Neural cell (in vitro differentiated cells): ENCODE measurements at regions not wholly inside any gene's neighbourhood (a gene's known extent, or its start where the extent isn't known, plus 50 kb on each side); places are given as distances from the start of the nearest gene placed in this dataset.

Experiments
- H2AFZ ChIP-seq: fragments of 200-600, 300-800 bp; sonication (generic), shearing (Covaris generic); 2 replicates; pipeline ENCODE4 v1.6.0; 2014; ENCODE audit warnings: low read depth, mild to moderate bottlenecking, antibody characterized with exemption, low read length, moderate library complexity
- H3F3A ChIP-seq: fragments of 200-600 bp; shearing (Covaris generic); 2 replicates; pipeline ENCODE4 v1.6.1; 2016; ENCODE audit warnings: mild to moderate bottlenecking, moderate library complexity, mixed read lengths, antibody characterized with exemption, low read length; ENCODE audit not compliant: insufficient read depth, poor library complexity, severe bottlenecking
- H3K27ac ChIP-seq: fragments of 200-600, 300-800 bp; sonication (generic), shearing (Covaris generic); 2 replicates; pipeline ENCODE4 v1.5.1; 2014; ENCODE audit warnings: mild to moderate bottlenecking, low read length, moderate library complexity
- H3K27me3 ChIP-seq: fragments of 300-800, 200-600 bp; sonication (generic), shearing (Covaris generic); 2 replicates; pipeline ENCODE4 v1.6.0; 2014; ENCODE audit warnings: mild to moderate bottlenecking, low read depth, low read length, moderate library complexity; ENCODE audit not compliant: insufficient read depth
- H3K36me3 ChIP-seq: fragments of 300-800, 200-600 bp; sonication (generic), shearing (Covaris generic); 2 replicates; pipeline ENCODE4 v1.5.1; 2014; ENCODE audit warnings: mild to moderate bottlenecking, antibody characterized with exemption, low read length, moderate library complexity; ENCODE audit not compliant: insufficient read depth
- H3K4me2 ChIP-seq: fragments of 300-800, 200-600 bp; sonication (generic), shearing (Covaris generic); 2 replicates; pipeline ENCODE4 v1.6.0; 2014; ENCODE audit warnings: mild to moderate bottlenecking, low read length
- H3K4me3 ChIP-seq: fragments of 300-800, 200-600 bp; sonication (generic), shearing (Covaris generic); 2 replicates; pipeline ENCODE4 v1.5.1; 2014; ENCODE audit warnings: mild to moderate bottlenecking, low read length, moderate library complexity
- H3K79me2 ChIP-seq: fragments of 200-600 bp; shearing (Covaris generic); replicated peaks from 2 replicates; pipeline ENCODE4 v1.6.0; 2014; ENCODE audit warnings: mild to moderate bottlenecking, low read length, moderate library complexity; ENCODE audit not compliant: insufficient read depth
- H3K9ac ChIP-seq: fragments of 300-800, 200-600 bp; sonication (generic), shearing (Covaris generic); 2 replicates; pipeline ENCODE4 v1.6.1; 2016; ENCODE audit warnings: mild to moderate bottlenecking, low read length, mixed read lengths
- H3K9me2 ChIP-seq: fragments of 200-600 bp; shearing (Covaris generic); 2 replicates; pipeline ENCODE4 v1.6.1; 2016; ENCODE audit warnings: mild to moderate bottlenecking, low read length, mixed read lengths; ENCODE audit not compliant: insufficient read depth
- H3K9me3 ChIP-seq: fragments of 200-600, 300-800 bp; sonication (generic), shearing (Covaris generic); 2 replicates; pipeline ENCODE4 v1.6.1; 2016; ENCODE audit warnings: mild to moderate bottlenecking, mixed run types, low read length, moderate library complexity, mixed read lengths
- H4K20me1 ChIP-seq: fragments of 200-600 bp; shearing (Covaris generic); 2 replicates; pipeline ENCODE4 v1.6.1; 2016; ENCODE audit warnings: mild to moderate bottlenecking, mixed run types; ENCODE audit not compliant: insufficient read depth
- EP300 ChIP-seq: fragments of 450-650 bp; conservative IDR thresholded peaks from 2 replicates; pipeline ENCODE4 v1.6.1; 2014; ENCODE audit warnings: antibody characterized with exemption, mild to moderate bottlenecking, moderate library complexity; ENCODE audit not compliant: poor library complexity, severe bottlenecking
- EZH2 ChIP-seq: fragments of 200-600, 300-800 bp; shearing (Covaris generic), sonication (generic); IDR thresholded peaks from 2 replicates; pipeline ENCODE4 v1.6.1; 2014; ENCODE audit warnings: antibody characterized with exemption, low read length, borderline replicate concordance, mild to moderate bottlenecking; ENCODE audit not compliant: insufficient read depth, poor library complexity, severe bottlenecking
- MXI1 ChIP-seq: fragments of 450-650 bp; conservative IDR thresholded peaks from 2 replicates; pipeline ENCODE4 v1.6.1; 2014; ENCODE audit warnings: antibody characterized with exemption, mild to moderate bottlenecking; ENCODE audit not compliant: poor library complexity, severe bottlenecking
- POLR2AphosphoS5 ChIP-seq: IDR thresholded peaks from 2 replicates; pipeline ENCODE4 v1.6.1; 2012
- RAD21 ChIP-seq: fragments of 450-650 bp; conservative IDR thresholded peaks from 2 replicates; pipeline ENCODE4 v1.6.1; 2014; ENCODE audit warnings: antibody characterized with exemption, mild to moderate bottlenecking, moderate library complexity
- SMC3 ChIP-seq: fragments of 450-650 bp; conservative IDR thresholded peaks from 2 replicates; pipeline ENCODE4 v1.6.1; 2014; ENCODE audit warnings: antibody characterized with exemption, mild to moderate bottlenecking, moderate library complexity; ENCODE audit not compliant: poor library complexity
- TAF1 ChIP-seq: IDR thresholded peaks from 2 replicates; pipeline ENCODE4 v1.6.1; 2012; ENCODE audit warnings: low read depth
- TF ChIP-seq, protein P1 (sequence below): fragments of 450-650 bp; IDR thresholded peaks from 2 replicates; pipeline ENCODE4 v1.5.1; 2014; ENCODE audit warnings: antibody characterized with exemption, mild to moderate bottlenecking, moderate library complexity; ENCODE audit not compliant: poor library complexity, severe bottlenecking
- TF ChIP-seq, protein P2 (sequence below): IDR thresholded peaks from 2 replicates; pipeline ENCODE4 v1.6.1; 2012; ENCODE audit warnings: borderline replicate concordance

DNA sequence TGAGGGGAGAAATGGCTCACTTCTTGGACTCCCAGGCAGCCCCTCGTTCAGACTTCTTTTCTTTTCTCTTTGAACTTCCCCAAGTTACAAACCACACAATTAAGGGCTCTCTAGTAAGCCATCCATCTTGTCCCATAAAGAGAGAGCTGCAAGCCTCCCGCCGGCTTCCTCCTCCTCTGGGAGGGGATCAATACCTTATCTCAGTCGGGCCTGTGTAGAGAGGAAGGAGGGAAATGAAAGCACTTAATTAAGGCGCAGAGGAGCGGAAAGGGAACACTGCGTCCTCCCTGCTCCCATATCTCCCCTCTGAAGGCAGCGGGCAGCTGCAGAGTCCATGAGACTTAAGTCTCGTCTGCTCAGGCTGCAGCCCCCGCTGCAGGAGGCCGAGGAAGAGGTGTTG, 112.6 kb upstream of the CSF3R start:
- no peak overlapping the region for H3K9ac ChIP-seq
- no peaks in the 10 kb centered on the region for H3K9me3 ChIP-seq
- TF ChIP-seq EZH2 (no peak), TAF1 (no peak), EP300 (no peak), MXI1 (no peak), POLR2AphosphoS5 (no peak), SMC3 (no peak), RAD21 (no peak)
- TF ChIP-seq, protein P1, sequence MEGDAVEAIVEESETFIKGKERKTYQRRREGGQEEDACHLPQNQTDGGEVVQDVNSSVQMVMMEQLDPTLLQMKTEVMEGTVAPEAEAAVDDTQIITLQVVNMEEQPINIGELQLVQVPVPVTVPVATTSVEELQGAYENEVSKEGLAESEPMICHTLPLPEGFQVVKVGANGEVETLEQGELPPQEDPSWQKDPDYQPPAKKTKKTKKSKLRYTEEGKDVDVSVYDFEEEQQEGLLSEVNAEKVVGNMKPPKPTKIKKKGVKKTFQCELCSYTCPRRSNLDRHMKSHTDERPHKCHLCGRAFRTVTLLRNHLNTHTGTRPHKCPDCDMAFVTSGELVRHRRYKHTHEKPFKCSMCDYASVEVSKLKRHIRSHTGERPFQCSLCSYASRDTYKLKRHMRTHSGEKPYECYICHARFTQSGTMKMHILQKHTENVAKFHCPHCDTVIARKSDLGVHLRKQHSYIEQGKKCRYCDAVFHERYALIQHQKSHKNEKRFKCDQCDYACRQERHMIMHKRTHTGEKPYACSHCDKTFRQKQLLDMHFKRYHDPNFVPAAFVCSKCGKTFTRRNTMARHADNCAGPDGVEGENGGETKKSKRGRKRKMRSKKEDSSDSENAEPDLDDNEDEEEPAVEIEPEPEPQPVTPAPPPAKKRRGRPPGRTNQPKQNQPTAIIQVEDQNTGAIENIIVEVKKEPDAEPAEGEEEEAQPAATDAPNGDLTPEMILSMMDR, result no peak
- TF ChIP-seq, protein P2, sequence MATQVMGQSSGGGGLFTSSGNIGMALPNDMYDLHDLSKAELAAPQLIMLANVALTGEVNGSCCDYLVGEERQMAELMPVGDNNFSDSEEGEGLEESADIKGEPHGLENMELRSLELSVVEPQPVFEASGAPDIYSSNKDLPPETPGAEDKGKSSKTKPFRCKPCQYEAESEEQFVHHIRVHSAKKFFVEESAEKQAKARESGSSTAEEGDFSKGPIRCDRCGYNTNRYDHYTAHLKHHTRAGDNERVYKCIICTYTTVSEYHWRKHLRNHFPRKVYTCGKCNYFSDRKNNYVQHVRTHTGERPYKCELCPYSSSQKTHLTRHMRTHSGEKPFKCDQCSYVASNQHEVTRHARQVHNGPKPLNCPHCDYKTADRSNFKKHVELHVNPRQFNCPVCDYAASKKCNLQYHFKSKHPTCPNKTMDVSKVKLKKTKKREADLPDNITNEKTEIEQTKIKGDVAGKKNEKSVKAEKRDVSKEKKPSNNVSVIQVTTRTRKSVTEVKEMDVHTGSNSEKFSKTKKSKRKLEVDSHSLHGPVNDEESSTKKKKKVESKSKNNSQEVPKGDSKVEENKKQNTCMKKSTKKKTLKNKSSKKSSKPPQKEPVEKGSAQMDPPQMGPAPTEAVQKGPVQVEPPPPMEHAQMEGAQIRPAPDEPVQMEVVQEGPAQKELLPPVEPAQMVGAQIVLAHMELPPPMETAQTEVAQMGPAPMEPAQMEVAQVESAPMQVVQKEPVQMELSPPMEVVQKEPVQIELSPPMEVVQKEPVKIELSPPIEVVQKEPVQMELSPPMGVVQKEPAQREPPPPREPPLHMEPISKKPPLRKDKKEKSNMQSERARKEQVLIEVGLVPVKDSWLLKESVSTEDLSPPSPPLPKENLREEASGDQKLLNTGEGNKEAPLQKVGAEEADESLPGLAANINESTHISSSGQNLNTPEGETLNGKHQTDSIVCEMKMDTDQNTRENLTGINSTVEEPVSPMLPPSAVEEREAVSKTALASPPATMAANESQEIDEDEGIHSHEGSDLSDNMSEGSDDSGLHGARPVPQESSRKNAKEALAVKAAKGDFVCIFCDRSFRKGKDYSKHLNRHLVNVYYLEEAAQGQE, result no peak

DNA sequence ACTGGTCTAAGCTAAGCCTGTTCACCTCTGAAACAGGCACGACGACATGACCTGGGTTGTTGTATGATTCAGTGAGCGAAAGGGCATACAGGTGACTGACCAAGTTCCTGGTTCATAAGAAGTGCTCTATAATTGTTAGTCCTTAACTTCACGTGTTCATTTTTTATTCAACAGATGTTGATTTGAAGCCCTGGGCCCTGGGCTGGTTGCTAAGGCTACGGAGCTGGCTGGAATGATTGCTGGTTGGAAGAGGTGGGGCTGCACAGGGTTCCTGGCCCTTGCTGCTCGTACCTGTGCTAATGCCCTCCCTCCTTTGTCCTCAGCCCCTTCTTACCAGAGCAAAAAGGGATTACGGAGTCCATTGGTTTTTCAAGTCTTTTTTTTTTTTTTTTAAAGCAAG, 111.3 kb upstream of the CSF3R start:
- no peak for TF ChIP-seq EP300
- TF ChIP-seq RAD21, result no peak
- TF ChIP-seq MXI1, result no peak
- TF ChIP-seq EZH2, result no peak
- TF ChIP-seq, protein P2, result no peak
- TF ChIP-seq SMC3, result no peak
- no peak for TF ChIP-seq TAF1
- TF ChIP-seq POLR2AphosphoS5, result no peak

More for the DNA sequence above, 112.6 kb upstream of the CSF3R start:
- H3K4me3 ChIP-seq, result no peak overlapping the region
- H4K20me1 ChIP-seq, result no peaks in the 10 kb centered on the region
- no peaks in the 10 kb centered on the region for H3K36me3 ChIP-seq
- H3K27me3 ChIP-seq, result no peaks in the 10 kb centered on the region
- no peak overlapping the region for H3K27ac ChIP-seq
- no peaks in the 10 kb centered on the region for H3F3A ChIP-seq
- no peaks in the 10 kb centered on the region for H3K79me2 ChIP-seq
- no peak overlapping the region for H2AFZ ChIP-seq
- H3K4me2 ChIP-seq, result no peak overlapping the region
- H3K9me2 ChIP-seq, result no peaks in the 10 kb centered on the region

More for the DNA sequence above, 111.3 kb upstream of the CSF3R start:
- no peaks in the 10 kb centered on the region for H3F3A ChIP-seq
- no peaks in the 10 kb centered on the region for H4K20me1 ChIP-seq
- H3K36me3 ChIP-seq, result no peaks in the 10 kb centered on the region
- no peak overlapping the region for H3K9ac ChIP-seq
- H3K27me3 ChIP-seq, result no peaks in the 10 kb centered on the region
- H3K9me3 ChIP-seq, result no peaks in the 10 kb centered on the region
- no peak overlapping the region for H3K4me2 ChIP-seq
- H3K4me3 ChIP-seq, result no peak overlapping the region
- no peaks in the 10 kb centered on the region for H3K79me2 ChIP-seq
- H3K9me2 ChIP-seq, result no peaks in the 10 kb centered on the region
- H3K27ac ChIP-seq, result no peak overlapping the region
- H2AFZ ChIP-seq, result no peak overlapping the region
